GM12878 (cell line): ENCODE measurements at regions not wholly inside any gene's neighbourhood (a gene's known extent, or its start where the extent isn't known, plus 50 kb on each side); places are given as distances from the start of the nearest gene placed in this dataset.

ENCODE experiments used
- EZH2 ChIP-seq: IDR thresholded peaks from 2 replicates; pipeline ENCODE4 v1.6.1; 2012; ENCODE audit warnings: low read depth, mild to moderate bottlenecking, control low read depth, inconsistent platforms, low read length, borderline replicate concordance; ENCODE audit not compliant: control insufficient read depth
- JUND ChIP-seq: IDR thresholded peaks from 2 replicates; pipeline ENCODE4 v1.6.1; 2012; ENCODE audit warnings: low read depth, mild to moderate bottlenecking, low read length, improper control_type of control experiment, moderate library complexity
- SRF ChIP-seq, 2 experiments: IDR thresholded peaks; 2 replicates each; pipeline ENCODE4 v1.6.1; 2011; ENCODE audit warnings: low read depth in 2 of 2, low read length in 2 of 2, mild to moderate bottlenecking in 1 of 2, moderate library complexity in 1 of 2

- TF ChIP-seq JUND (no peak), EZH2 (no peak), SRF (IDR thresholded peaks at IDR 0.05; ENCODE audit: low read depth in 2 of 2, low read length in 2 of 2) (no peak)
Measured at GRCh38 chr18:60888071-60888624, 445.1 kb upstream of the CDH20 start.
